ENCODE measurements at regions not wholly inside any gene's neighbourhood (a gene's known extent, or its start where the extent isn't known, plus 50 kb on each side); places are given as distances from the start of the nearest gene placed in this dataset.

GRCh38 chr1:190540366-190540765, 62.7 kb upstream of the BRINP3 start:
- no peak overlapping the region for H3K4me3 Mint-ChIP-seq
- no peak overlapping the region for H3K27ac ChIP-seq (ENCODE audit: low read depth, low read length)
- H3K9me3 ChIP-seq (ENCODE audit: control insufficient read depth in 2 of 3, low read length in 3 of 3): no peaks in the 10 kb centered on the region
- DNase-seq: no peak
- H3K36me3 Mint-ChIP-seq: no peaks in the 10 kb centered on the region
- CTCF ChIA-PET: no interaction called here
- no peak overlapping the region for H3K27ac Mint-ChIP-seq
- no peak overlapping the region for H3K4me3 ChIP-seq (ENCODE audit: low read length)
- no peaks in the 10 kb centered on the region for H3K36me3 ChIP-seq (ENCODE audit: control insufficient read depth in 2 of 3, insufficient read depth in 3 of 3, low read length in 3 of 3)
- H3K27me3 ChIP-seq (ENCODE audit: control insufficient read depth in 2 of 2, insufficient read depth in 2 of 2, low read length in 2 of 2): no peaks in the 10 kb centered on the region
- peaks cover 0 to 12% (median 3%) of the 10 kb centered on the region in 11 donors for H3K9me3 Mint-ChIP-seq
- no peaks in the 10 kb centered on the region for H3K4me1 ChIP-seq (ENCODE audit: control insufficient read depth in 2 of 2, insufficient read depth in 2 of 2, low read length in 2 of 2)
- no peaks in the 10 kb centered on the region for H3K27me3 Mint-ChIP-seq
- H3K4me1 Mint-ChIP-seq: no peaks in the 10 kb centered on the region
- intact Hi-C loops (cut with micrococcal nuclease): no loop called here
- no peak for ATAC-seq
- POLR2A ChIA-PET: no interaction called here

GRCh38 chr1:190551638-190552037, 74.0 kb upstream of the BRINP3 start:
- no peaks in the 10 kb centered on the region for H3K9me3 ChIP-seq (ENCODE audit: control insufficient read depth in 2 of 3, low read length in 3 of 3)
- Mint-ChIP-seq H3K27me3 (no peaks in the 10 kb centered on the region), H3K4me1 (no peaks in the 10 kb centered on the region), H3K27ac (no peak overlapping the region), H3K4me3 (no peak overlapping the region), H3K9me3 (peaks cover 0 to 19% (median 2%) of the 10 kb centered on the region in 11 donors), H3K36me3 (no peaks in the 10 kb centered on the region)
- CTCF ChIA-PET: no interaction called here
- ATAC-seq (no peak), DNase-seq (no peak)
- no peaks in the 10 kb centered on the region for H3K27me3 ChIP-seq (ENCODE audit: control insufficient read depth in 2 of 2, insufficient read depth in 2 of 2, low read length in 2 of 2)
- intact Hi-C loops (cut with micrococcal nuclease): no loop called here
- no peak overlapping the region for H3K4me3 ChIP-seq (ENCODE audit: low read length)
- H3K36me3 ChIP-seq (ENCODE audit: control insufficient read depth in 2 of 3, insufficient read depth in 3 of 3, low read length in 3 of 3): no peaks in the 10 kb centered on the region
- POLR2A ChIA-PET: no interaction called here
- no peaks in the 10 kb centered on the region for H3K4me1 ChIP-seq (ENCODE audit: control insufficient read depth in 2 of 2, insufficient read depth in 2 of 2, low read length in 2 of 2)
- H3K27ac ChIP-seq (ENCODE audit: low read depth, low read length): no peak overlapping the region

- ChIA-PET POLR2A (no interaction called here), CTCF (no interaction called here)
- Histone ChIP-seq H3K4me3 (ENCODE audit: low read length) (no peak overlapping the region), H3K27me3 (ENCODE audit: control insufficient read depth in 2 of 2, insufficient read depth in 2 of 2, low read length in 2 of 2) (no peaks in the 10 kb centered on the region), H3K36me3 (ENCODE audit: control insufficient read depth in 2 of 3, insufficient read depth in 3 of 3, low read length in 3 of 3) (no peaks in the 10 kb centered on the region), H3K27ac (ENCODE audit: low read depth, low read length) (no peak overlapping the region), H3K4me1 (ENCODE audit: control insufficient read depth in 2 of 2, insufficient read depth in 2 of 2, low read length in 2 of 2) (no peaks in the 10 kb centered on the region), H3K9me3 (ENCODE audit: control insufficient read depth in 2 of 3, low read length in 3 of 3) (no peaks in the 10 kb centered on the region)
- Mint-ChIP-seq H3K9me3 (peaks cover 0 to 30% (median 5%) of the 10 kb centered on the region in 11 donors), H3K27ac (no peak overlapping the region), H3K36me3 (no peaks in the 10 kb centered on the region), H3K4me1 (no peaks in the 10 kb centered on the region), H3K27me3 (no peaks in the 10 kb centered on the region), H3K4me3 (no peak overlapping the region)
- intact Hi-C loops (cut with micrococcal nuclease): no loop called here
- DNase-seq (no peak), ATAC-seq (no peak)
These were observed 82.6 kb upstream of the BRINP3 start for GRCh38 chr1:190560161-190560681.

GRCh38 chr1:190563230-190563629, 85.6 kb upstream of the BRINP3 start:
- Histone ChIP-seq H3K9me3 (ENCODE audit: control insufficient read depth in 2 of 3, low read length in 3 of 3) (no peaks in the 10 kb centered on the region), H3K4me1 (ENCODE audit: control insufficient read depth in 2 of 2, insufficient read depth in 2 of 2, low read length in 2 of 2) (no peaks in the 10 kb centered on the region), H3K27me3 (ENCODE audit: control insufficient read depth in 2 of 2, insufficient read depth in 2 of 2, low read length in 2 of 2) (no peaks in the 10 kb centered on the region), H3K27ac (ENCODE audit: low read depth, low read length) (no peak overlapping the region), H3K4me3 (ENCODE audit: low read length) (no peak overlapping the region), H3K36me3 (ENCODE audit: control insufficient read depth in 2 of 3, insufficient read depth in 3 of 3, low read length in 3 of 3) (no peaks in the 10 kb centered on the region)
- Mint-ChIP-seq H3K4me3 (no peak overlapping the region), H3K27ac (no peak overlapping the region), H3K4me1 (no peaks in the 10 kb centered on the region), H3K27me3 (no peaks in the 10 kb centered on the region), H3K36me3 (no peaks in the 10 kb centered on the region), H3K9me3 (peaks cover 0 to 25% (median 4%) of the 10 kb centered on the region in 11 donors)
- intact Hi-C loops (cut with micrococcal nuclease): no loop called here
- no peak for ATAC-seq
- ChIA-PET CTCF (no interaction called here), POLR2A (no interaction called here)
- no peak for DNase-seq

- Histone ChIP-seq H3K9me3 (ENCODE audit: control insufficient read depth in 2 of 3, low read length in 3 of 3) (no peaks in the 10 kb centered on the region), H3K4me1 (ENCODE audit: control insufficient read depth in 2 of 2, insufficient read depth in 2 of 2, low read length in 2 of 2) (no peaks in the 10 kb centered on the region), H3K27ac (ENCODE audit: low read depth, low read length) (no peak overlapping the region), H3K4me3 (ENCODE audit: low read length) (no peak overlapping the region), H3K36me3 (ENCODE audit: control insufficient read depth in 2 of 3, insufficient read depth in 3 of 3, low read length in 3 of 3) (no peaks in the 10 kb centered on the region), H3K27me3 (ENCODE audit: control insufficient read depth in 2 of 2, insufficient read depth in 2 of 2, low read length in 2 of 2) (no peaks in the 10 kb centered on the region)
- H3K4me3 Mint-ChIP-seq: no peak overlapping the region
- ChIA-PET CTCF (no interaction called here), POLR2A (no interaction called here)
- H3K4me1 Mint-ChIP-seq: no peaks in the 10 kb centered on the region
- no peak overlapping the region for H3K27ac Mint-ChIP-seq
- no peaks in the 10 kb centered on the region for H3K36me3 Mint-ChIP-seq
- ATAC-seq (no peak), DNase-seq (no peak)
- H3K27me3 Mint-ChIP-seq: no peaks in the 10 kb centered on the region
- intact Hi-C loops (cut with micrococcal nuclease): no loop called here
- peaks cover 0 to 21% (median 4%) of the 10 kb centered on the region in 11 donors for H3K9me3 Mint-ChIP-seq
These were observed 86.5 kb upstream of the BRINP3 start for GRCh38 chr1:190564117-190564516.

- Mint-ChIP-seq H3K27ac (no peak overlapping the region), H3K4me3 (no peak overlapping the region), H3K4me1 (no peaks in the 10 kb centered on the region), H3K27me3 (no peaks in the 10 kb centered on the region), H3K9me3 (peaks cover 0 to 12% (median 4%) of the 10 kb centered on the region in 11 donors), H3K36me3 (no peaks in the 10 kb centered on the region)
- intact Hi-C loops (cut with micrococcal nuclease): no loop called here
- H3K9me3 ChIP-seq (ENCODE audit: control insufficient read depth in 2 of 3, low read length in 3 of 3): no peaks in the 10 kb centered on the region
- ATAC-seq: no peak
- no peaks in the 10 kb centered on the region for H3K4me1 ChIP-seq (ENCODE audit: control insufficient read depth in 2 of 2, insufficient read depth in 2 of 2, low read length in 2 of 2)
- H3K27ac ChIP-seq (ENCODE audit: low read depth, low read length): no peak overlapping the region
- H3K36me3 ChIP-seq (ENCODE audit: control insufficient read depth in 2 of 3, insufficient read depth in 3 of 3, low read length in 3 of 3): no peaks in the 10 kb centered on the region
- no peaks in the 10 kb centered on the region for H3K27me3 ChIP-seq (ENCODE audit: control insufficient read depth in 2 of 2, insufficient read depth in 2 of 2, low read length in 2 of 2)
- DNase-seq: no peak
- H3K4me3 ChIP-seq (ENCODE audit: low read length): no peak overlapping the region
- ChIA-PET CTCF (no interaction called here), POLR2A (no interaction called here)
These were observed 100.4 kb upstream of the BRINP3 start for GRCh38 chr1:190578017-190578416.

GRCh38 chr1:190578526-190578925, 100.9 kb upstream of the BRINP3 start:
- H3K36me3 ChIP-seq (ENCODE audit: control insufficient read depth in 2 of 3, insufficient read depth in 3 of 3, low read length in 3 of 3): no peaks in the 10 kb centered on the region
- no peaks in the 10 kb centered on the region for H3K4me1 ChIP-seq (ENCODE audit: control insufficient read depth in 2 of 2, insufficient read depth in 2 of 2, low read length in 2 of 2)
- Mint-ChIP-seq H3K27me3 (no peaks in the 10 kb centered on the region), H3K4me1 (no peaks in the 10 kb centered on the region), H3K9me3 (peaks cover 0 to 12% (median 4%) of the 10 kb centered on the region in 11 donors), H3K27ac (no peak overlapping the region), H3K4me3 (no peak overlapping the region), H3K36me3 (no peaks in the 10 kb centered on the region)
- POLR2A ChIA-PET: no interaction called here
- no peak overlapping the region for H3K4me3 ChIP-seq (ENCODE audit: low read length)
- CTCF ChIA-PET: no interaction called here
- no peaks in the 10 kb centered on the region for H3K27me3 ChIP-seq (ENCODE audit: control insufficient read depth in 2 of 2, insufficient read depth in 2 of 2, low read length in 2 of 2)
- no peak for ATAC-seq
- no peak for DNase-seq
- H3K27ac ChIP-seq (ENCODE audit: low read depth, low read length): no peak overlapping the region
- no peaks in the 10 kb centered on the region for H3K9me3 ChIP-seq (ENCODE audit: control insufficient read depth in 2 of 3, low read length in 3 of 3)
- intact Hi-C loops (cut with micrococcal nuclease): no loop called here

All from naive thymus-derived CD4-positive, alpha-beta T cell (primary cell).